ENCODE measurements at regions not wholly inside any gene's neighbourhood (a gene's known extent, or its start where the extent isn't known, plus 50 kb on each side); places are given as distances from the start of the nearest gene placed in this dataset.

DNA sequence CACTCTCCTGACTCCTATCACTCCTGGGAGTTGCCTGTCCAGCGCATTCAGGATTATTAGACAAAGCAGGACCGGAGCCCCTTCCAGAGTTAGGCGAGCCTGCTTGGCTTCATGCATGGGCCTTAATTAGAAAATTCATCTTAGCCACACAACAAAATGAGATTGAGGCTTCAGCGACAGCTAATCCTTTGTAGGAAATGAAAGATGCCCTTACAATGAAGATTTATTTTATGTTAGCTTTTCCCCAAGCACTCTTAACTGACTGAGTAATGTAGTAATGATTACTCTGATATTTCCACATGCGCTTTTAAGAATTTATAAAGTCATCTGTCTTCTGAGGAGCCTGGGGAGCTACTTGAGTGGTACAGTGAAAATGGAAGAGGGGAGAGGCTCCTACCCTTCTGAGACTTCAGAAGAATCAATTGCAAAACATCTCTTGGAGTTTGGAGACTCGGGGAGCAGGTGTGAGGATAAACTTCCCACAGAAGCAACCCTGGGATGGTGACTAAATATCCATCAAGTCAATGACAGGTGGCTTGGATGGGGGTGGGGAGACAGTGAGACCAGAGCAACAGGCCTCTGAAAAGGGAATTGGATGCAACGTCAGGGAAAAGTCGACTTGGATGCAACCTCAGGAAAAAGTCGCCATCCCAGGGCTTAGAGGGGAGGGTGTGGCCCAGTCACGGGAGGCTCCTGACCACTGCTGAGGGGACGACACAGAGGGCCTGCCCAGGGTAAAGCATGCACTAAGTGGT, 434.5 kb upstream of the B3GAT1 start:
- no peak overlapping the region for H3K27ac ChIP-seq
- intact Hi-C loops (cut with micrococcal nuclease; ENCODE audit: unreplicated experiment) = no loop called here
- no peaks in the 10 kb centered on the region for H3K9me2 ChIP-seq (ENCODE audit: insufficient read depth)
- no peaks in the 10 kb centered on the region for H3K79me2 ChIP-seq (ENCODE audit: low read depth)
- H3K4me3 ChIP-seq = no peak overlapping the region
- H2AFZ ChIP-seq = no peak overlapping the region
- no peak overlapping the region for H3K4me2 ChIP-seq
- ChIA-PET POLR2A (ENCODE audit: unreplicated experiment) (no interaction called here), CTCF (no interaction called here)
- H3K27me3 ChIP-seq (ENCODE audit: insufficient read depth, low read depth) = peaks cover 100% of the 10 kb centered on the region
- H3F3A ChIP-seq (ENCODE audit: insufficient read depth, low read depth) = no peaks in the 10 kb centered on the region
- TF ChIP-seq, protein P1, sequence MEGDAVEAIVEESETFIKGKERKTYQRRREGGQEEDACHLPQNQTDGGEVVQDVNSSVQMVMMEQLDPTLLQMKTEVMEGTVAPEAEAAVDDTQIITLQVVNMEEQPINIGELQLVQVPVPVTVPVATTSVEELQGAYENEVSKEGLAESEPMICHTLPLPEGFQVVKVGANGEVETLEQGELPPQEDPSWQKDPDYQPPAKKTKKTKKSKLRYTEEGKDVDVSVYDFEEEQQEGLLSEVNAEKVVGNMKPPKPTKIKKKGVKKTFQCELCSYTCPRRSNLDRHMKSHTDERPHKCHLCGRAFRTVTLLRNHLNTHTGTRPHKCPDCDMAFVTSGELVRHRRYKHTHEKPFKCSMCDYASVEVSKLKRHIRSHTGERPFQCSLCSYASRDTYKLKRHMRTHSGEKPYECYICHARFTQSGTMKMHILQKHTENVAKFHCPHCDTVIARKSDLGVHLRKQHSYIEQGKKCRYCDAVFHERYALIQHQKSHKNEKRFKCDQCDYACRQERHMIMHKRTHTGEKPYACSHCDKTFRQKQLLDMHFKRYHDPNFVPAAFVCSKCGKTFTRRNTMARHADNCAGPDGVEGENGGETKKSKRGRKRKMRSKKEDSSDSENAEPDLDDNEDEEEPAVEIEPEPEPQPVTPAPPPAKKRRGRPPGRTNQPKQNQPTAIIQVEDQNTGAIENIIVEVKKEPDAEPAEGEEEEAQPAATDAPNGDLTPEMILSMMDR (conservative IDR thresholded peaks at IDR 0.05) = no peak
- TF ChIP-seq EZH2 (IDR thresholded peaks at IDR 0.05; ENCODE audit: low read depth) = no peak
- no peaks in the 10 kb centered on the region for H3K36me3 ChIP-seq (ENCODE audit: low read depth)
- DNase-seq = no peak
- no peaks in the 10 kb centered on the region for H4K20me1 ChIP-seq (ENCODE audit: insufficient read depth)
- H3K4me1 ChIP-seq (replicated peaks; ENCODE audit: insufficient read depth) = no peaks in the 10 kb centered on the region
- BruUV-seq (replicated peaks) = no TSS peak
- no peaks in the 10 kb centered on the region for H3K9me3 ChIP-seq (ENCODE audit: insufficient read depth, low read depth)

DNA sequence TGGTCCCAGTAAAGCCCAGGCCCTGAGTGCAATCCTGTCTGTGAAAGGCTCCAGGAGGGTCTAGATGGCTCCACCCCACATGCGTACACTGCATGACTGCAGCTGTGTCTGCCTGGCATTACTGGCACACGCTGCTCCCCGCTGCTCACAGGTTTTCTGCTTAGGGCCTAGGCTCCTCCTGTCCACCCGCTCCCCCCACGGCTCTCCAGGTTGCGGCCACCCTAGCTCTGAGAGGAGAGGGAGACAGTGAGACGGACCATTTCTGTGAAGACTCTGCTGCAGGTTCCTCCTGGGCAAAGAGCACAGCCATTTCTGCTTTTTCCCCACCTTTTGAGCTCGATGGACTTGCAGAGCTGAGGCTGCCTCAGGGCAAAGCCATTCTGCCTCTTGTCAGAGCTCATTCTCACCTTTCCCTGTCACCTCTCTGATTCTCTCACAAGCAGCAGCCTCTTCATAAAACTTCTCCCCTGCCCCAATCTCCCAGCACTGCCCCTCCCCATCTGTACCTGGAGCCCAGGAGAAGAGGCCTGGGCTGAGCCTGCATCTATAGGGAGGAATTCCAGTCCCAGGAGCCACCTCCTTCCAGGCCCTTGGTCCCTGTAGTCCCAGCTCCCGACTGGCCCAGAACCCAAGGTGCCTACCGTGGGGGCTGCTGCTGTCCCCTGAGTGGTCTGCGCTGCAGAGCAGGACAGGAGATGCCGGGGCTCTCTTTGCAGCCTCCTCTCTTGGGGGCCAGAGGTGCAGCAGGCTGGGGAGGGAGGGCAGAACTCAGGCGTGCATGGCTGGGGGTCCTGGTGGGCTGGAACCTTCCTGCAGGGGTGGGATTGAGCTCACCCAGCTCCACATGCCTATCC, 433.7 kb upstream of the B3GAT1 start:
- peaks cover 100% of the 10 kb centered on the region for H3K27me3 ChIP-seq (ENCODE audit: insufficient read depth, low read depth)
- H3K79me2 ChIP-seq (ENCODE audit: low read depth) = no peaks in the 10 kb centered on the region
- H3K9me3 ChIP-seq (ENCODE audit: insufficient read depth, low read depth) = no peaks in the 10 kb centered on the region; the same call in 1 of the 2 replicates
- ChIA-PET POLR2A (ENCODE audit: unreplicated experiment) (no interaction called here), CTCF (no interaction called here)
- H3K36me3 ChIP-seq (ENCODE audit: low read depth) = no peaks in the 10 kb centered on the region
- H3K4me1 ChIP-seq (replicated peaks; ENCODE audit: insufficient read depth) = no peaks in the 10 kb centered on the region
- TF ChIP-seq EZH2 (IDR thresholded peaks at IDR 0.05; ENCODE audit: low read depth) = no peak
- TF ChIP-seq, protein P1 (conservative IDR thresholded peaks at IDR 0.05) = no peak
- no peak overlapping the region for H3K4me3 ChIP-seq
- no peaks in the 10 kb centered on the region for H4K20me1 ChIP-seq (ENCODE audit: insufficient read depth)
- DNase-seq = no peak
- no peaks in the 10 kb centered on the region for H3F3A ChIP-seq (ENCODE audit: insufficient read depth, low read depth)
- H3K4me2 ChIP-seq = no peak overlapping the region
- H3K27ac ChIP-seq = no peak overlapping the region
- intact Hi-C loops (cut with micrococcal nuclease; ENCODE audit: unreplicated experiment) = no loop called here
- no peaks in the 10 kb centered on the region for H3K9me2 ChIP-seq (ENCODE audit: insufficient read depth)
- no TSS peak for BruUV-seq (replicated peaks)
- H2AFZ ChIP-seq = no peak overlapping the region

DNA sequence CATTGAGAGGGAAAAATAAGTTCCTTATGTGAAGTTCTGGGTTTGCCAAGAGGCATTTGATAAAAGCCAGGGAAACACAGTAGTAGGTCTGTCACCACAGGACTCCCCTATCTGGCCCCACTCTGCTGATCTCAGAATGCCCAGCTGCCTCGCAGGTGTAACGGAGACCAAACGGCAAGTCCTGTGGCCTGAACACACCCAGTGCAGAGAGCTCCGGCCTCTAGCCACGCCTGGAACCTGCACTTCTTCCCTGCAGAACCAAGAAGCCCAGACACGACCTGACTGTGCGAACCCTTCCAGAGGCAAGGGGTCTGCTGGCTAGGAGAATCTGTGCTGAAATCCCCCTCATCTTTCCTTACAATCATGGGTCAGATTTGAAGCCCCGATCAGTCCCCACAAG, 432.8 kb upstream of the B3GAT1 start:
- Histone ChIP-seq H3K4me2 (no peak overlapping the region), H3K27ac (no peak overlapping the region), H3K4me1 (replicated peaks; ENCODE audit: insufficient read depth) (no peaks in the 10 kb centered on the region), H3K27me3 (ENCODE audit: insufficient read depth, low read depth) (peaks cover 98% of the 10 kb centered on the region), H3K4me3 (no peak overlapping the region), H3K9me2 (ENCODE audit: insufficient read depth) (no peaks in the 10 kb centered on the region), H3F3A (ENCODE audit: insufficient read depth, low read depth) (no peaks in the 10 kb centered on the region), H3K9me3 (ENCODE audit: insufficient read depth, low read depth) (no peaks in the 10 kb centered on the region; the same call in 1 of the 2 replicates), H3K36me3 (ENCODE audit: low read depth) (no peaks in the 10 kb centered on the region), H2AFZ (no peak overlapping the region), H4K20me1 (ENCODE audit: insufficient read depth) (no peaks in the 10 kb centered on the region), H3K79me2 (ENCODE audit: low read depth) (no peaks in the 10 kb centered on the region)
- POLR2A ChIA-PET (ENCODE audit: unreplicated experiment) = no interaction called here
- DNase-seq = no peak
- CTCF ChIA-PET = no interaction called here
- intact Hi-C loops (cut with micrococcal nuclease; ENCODE audit: unreplicated experiment) = no loop called here
- BruUV-seq (replicated peaks) = no TSS peak
- TF ChIP-seq, protein P1 (conservative IDR thresholded peaks at IDR 0.05) = no peak
- TF ChIP-seq EZH2 (IDR thresholded peaks at IDR 0.05; ENCODE audit: low read depth) = no peak
